ENCODE measurements at regions not wholly inside any gene's neighbourhood (a gene's known extent, or its start where the extent isn't known, plus 50 kb on each side); places are given as distances from the start of the nearest gene placed in this dataset.

DNA sequence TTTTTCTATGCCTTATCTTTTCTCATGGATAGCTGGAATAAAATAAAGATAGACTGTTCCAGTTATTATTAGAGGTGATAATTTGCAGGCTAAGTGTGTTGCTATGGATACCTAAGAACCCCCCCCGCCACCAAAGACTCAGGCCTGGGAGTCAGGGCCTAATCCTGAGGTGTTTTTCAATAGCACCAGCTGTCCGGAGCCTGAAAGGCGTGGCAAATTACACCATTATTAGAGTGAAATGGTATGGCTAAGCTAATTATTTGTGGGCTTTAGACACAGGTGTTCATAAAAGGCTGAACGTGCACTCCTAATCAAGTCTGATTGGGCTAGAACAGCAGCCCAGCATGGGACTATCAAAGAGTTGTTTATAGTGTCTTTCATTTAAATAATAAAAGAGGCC, 293.2 kb upstream of the DCC start:
- peaks cover 3% of the 10 kb centered on the region for H3K9me3 Mint-ChIP-seq
- no peak overlapping the region for H3K4me3 Mint-ChIP-seq
- no peaks in the 10 kb centered on the region for H3K4me1 Mint-ChIP-seq (ENCODE audit: low read depth)
- H3K36me3 Mint-ChIP-seq (ENCODE audit: low read depth): no peaks in the 10 kb centered on the region
- H3K27me3 Mint-ChIP-seq (ENCODE audit: low read depth): no peaks in the 10 kb centered on the region
- no peak overlapping the region for H3K27ac Mint-ChIP-seq

DNA sequence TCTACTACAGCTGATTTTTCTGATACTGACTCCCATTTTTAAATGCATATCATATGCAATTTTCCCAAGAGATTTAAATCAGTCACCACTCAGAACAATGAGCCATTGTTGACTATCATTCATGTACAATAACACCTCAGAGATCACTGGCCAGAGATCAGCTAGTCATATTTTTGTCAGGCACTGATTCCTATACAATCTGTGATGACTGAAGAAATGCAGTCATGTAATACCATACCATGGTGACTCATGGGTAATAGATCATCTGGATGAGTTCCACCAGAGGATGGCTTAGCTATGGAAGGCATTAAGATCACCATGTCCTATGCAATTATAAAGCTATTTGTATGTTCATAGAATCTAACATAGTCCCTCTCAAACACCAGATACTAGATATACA, 285.7 kb upstream of the DCC start:
- H3K9me3 Mint-ChIP-seq: no peaks in the 10 kb centered on the region
- no peak overlapping the region for H3K27ac Mint-ChIP-seq
- H3K27me3 Mint-ChIP-seq (ENCODE audit: low read depth): no peaks in the 10 kb centered on the region
- H3K4me3 Mint-ChIP-seq: no peak overlapping the region
- no peaks in the 10 kb centered on the region for H3K4me1 Mint-ChIP-seq (ENCODE audit: low read depth)
- H3K36me3 Mint-ChIP-seq (ENCODE audit: low read depth): no peaks in the 10 kb centered on the region

DNA sequence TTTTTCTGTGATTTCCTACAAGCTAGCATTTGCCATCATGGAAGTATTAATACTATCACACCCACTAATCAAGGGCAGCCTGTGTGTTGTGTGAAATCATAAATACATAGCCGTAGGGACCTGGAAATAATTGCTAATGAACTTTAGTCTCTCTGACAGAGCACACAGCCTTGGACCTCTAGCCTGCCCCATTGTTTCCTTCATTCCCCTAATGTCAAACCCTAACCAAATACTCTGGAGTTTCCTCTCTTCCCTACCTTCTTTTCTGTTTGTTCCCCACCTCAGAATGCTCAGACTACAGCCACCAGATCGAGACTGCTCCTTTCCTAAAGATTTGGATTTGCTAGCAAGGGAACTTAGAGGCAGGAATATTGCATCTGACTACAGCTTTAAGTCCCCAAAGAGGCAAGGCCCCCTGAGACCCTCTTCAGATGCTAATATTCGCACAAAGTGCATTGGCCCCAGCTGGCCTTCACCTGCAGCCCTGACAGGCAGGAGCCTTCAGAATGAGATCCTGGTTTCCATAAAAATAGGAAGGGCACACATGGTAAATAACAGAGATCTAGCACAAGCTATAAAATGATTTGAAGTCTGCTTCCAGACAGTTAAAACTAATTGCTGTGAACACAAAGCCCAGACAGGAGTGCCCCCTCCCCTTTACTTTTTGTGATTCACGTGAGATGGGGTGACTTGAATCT, 279.2 kb upstream of the DCC start:
- Mint-ChIP-seq H3K4me1 (ENCODE audit: low read depth) (no peaks in the 10 kb centered on the region), H3K4me3 (no peak overlapping the region), H3K27ac (no peak overlapping the region), H3K9me3 (peaks cover 6% of the 10 kb centered on the region), H3K27me3 (ENCODE audit: low read depth) (no peaks in the 10 kb centered on the region), H3K36me3 (ENCODE audit: low read depth) (no peaks in the 10 kb centered on the region)

DNA sequence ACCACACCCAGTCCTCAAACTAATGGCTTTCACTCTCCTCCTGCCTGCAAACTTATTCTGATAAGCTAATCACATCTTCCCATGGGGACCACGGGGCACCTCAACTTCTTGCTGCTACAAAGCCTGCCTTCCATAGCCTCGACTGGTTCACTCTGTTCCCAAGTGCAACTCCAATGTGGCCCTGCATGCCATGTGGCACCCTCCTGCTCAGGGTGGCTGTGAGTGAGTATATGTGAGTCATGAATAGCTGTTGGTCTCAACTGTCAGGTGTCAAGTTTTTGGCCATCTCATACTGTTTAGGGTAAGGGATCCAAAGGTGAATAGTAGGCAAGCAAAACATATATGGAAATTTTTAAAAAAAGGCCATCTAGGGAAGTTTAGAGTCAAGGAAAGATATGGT, 276.1 kb upstream of the DCC start:
- no peak overlapping the region for H3K27ac Mint-ChIP-seq
- peaks cover 12% of the 10 kb centered on the region for H3K9me3 Mint-ChIP-seq
- no peaks in the 10 kb centered on the region for H3K27me3 Mint-ChIP-seq (ENCODE audit: low read depth)
- H3K4me3 Mint-ChIP-seq: no peak overlapping the region
- H3K36me3 Mint-ChIP-seq (ENCODE audit: low read depth): no peaks in the 10 kb centered on the region
- no peaks in the 10 kb centered on the region for H3K4me1 Mint-ChIP-seq (ENCODE audit: low read depth)

DNA sequence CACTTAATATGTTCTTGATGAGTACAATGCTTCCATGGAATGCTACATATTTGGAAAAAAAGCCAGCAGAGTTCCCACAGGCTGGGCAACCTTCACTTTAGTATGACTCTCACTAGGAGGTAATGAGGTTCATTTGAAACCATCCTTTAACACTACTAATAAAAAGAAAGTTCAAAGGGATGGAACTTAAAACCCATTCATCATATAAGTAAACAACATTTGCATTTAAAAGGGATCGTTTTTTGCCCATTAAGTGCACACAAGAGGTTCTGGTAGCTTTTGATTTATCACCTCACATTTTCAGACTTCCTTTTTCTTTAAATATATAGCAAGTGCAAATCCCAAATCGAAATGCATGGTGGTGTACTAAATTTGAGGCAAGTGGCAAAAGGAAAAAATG, 270.8 kb upstream of the DCC start:
- no peak overlapping the region for H3K4me3 Mint-ChIP-seq
- H3K4me1 Mint-ChIP-seq (ENCODE audit: low read depth): no peaks in the 10 kb centered on the region
- no peaks in the 10 kb centered on the region for H3K36me3 Mint-ChIP-seq (ENCODE audit: low read depth)
- no peaks in the 10 kb centered on the region for H3K27me3 Mint-ChIP-seq (ENCODE audit: low read depth)
- H3K9me3 Mint-ChIP-seq: peaks cover 17% of the 10 kb centered on the region
- H3K27ac Mint-ChIP-seq: no peak overlapping the region

DNA sequence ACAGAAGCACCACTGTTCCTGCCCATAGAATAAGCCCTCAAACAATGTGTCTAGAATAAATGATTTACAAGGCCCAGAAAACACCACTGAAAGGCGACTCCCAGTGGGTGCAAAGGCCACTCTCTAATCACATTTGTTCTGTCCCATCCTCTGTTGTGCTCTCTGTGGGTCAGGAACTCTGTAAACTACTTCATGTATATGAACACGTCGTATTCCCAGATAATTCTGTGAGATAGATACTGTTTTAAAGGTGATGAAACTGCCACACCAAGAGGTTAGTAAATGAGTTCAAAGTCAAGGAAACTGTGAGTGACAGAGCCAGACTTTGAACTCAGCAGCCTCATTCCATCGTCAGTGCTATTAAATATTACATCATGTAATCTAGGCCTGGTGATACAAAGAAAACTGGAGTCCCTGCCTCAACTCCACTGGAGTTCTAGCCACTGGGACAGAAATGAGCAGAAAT, 269.7 kb upstream of the DCC start:
- peaks cover 16% of the 10 kb centered on the region for H3K9me3 Mint-ChIP-seq
- no peaks in the 10 kb centered on the region for H3K27me3 Mint-ChIP-seq (ENCODE audit: low read depth)
- H3K4me1 Mint-ChIP-seq (ENCODE audit: low read depth): no peaks in the 10 kb centered on the region
- no peak overlapping the region for H3K4me3 Mint-ChIP-seq
- no peaks in the 10 kb centered on the region for H3K36me3 Mint-ChIP-seq (ENCODE audit: low read depth)
- H3K27ac Mint-ChIP-seq: no peak overlapping the region

DNA sequence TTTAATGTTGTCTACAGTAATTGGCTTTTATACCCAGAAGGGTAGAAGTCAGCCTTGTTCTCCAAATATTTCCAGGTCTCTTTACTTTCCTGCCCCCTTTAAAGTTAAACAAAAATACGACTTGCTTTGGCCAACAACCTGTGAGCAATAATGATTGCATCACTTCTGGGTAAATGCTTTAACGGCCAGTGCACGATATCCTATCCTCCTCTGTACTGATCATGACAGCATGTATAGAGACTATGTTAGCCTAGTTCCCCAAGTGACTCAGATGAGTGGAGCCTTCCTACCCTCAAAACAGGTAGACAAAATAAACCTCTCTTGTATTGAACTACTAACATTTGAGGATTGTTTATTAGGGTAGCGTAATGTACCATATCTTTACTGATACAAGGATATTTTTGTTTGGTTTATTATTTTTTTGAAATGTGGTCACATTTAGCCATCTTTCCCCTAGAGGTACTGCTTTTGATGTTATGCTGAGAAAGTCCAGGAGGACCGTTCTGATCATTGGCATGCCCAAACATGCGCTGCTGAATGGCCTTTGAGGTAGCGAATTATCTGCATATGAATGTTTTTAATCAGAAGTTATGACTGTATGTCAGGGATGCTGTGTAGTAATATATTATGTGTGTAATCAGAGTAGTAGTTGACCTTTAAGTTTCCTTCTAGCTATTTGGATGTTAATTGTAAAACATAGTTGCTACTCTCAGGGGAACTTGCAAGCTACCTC, 262.6 kb upstream of the DCC start:
- Mint-ChIP-seq H3K4me1 (ENCODE audit: low read depth) (no peaks in the 10 kb centered on the region), H3K9me3 (no peaks in the 10 kb centered on the region), H3K27ac (no peak overlapping the region), H3K36me3 (ENCODE audit: low read depth) (no peaks in the 10 kb centered on the region), H3K4me3 (no peak overlapping the region), H3K27me3 (ENCODE audit: low read depth) (no peaks in the 10 kb centered on the region)

DNA sequence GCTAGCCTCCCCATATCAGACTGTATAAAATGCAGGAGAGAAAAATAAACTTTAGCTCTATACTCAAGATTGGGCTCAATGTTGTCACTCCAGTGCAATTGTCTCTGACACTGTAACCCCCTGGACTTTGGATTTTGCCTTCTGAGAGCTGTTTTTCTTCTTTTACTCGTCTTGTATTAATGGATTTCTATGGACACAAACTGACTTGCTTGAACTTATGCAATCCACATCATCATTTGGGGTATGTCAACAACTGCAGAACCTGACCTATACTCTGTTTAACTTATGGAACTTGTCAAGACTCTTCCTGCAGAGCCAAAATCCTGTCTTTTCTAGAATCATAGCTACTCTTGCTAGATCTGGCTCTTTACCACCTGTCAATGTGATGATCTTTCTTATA, 257.8 kb upstream of the DCC start:
- no peaks in the 10 kb centered on the region for H3K36me3 Mint-ChIP-seq (ENCODE audit: low read depth)
- H3K4me1 Mint-ChIP-seq (ENCODE audit: low read depth): no peaks in the 10 kb centered on the region
- H3K9me3 Mint-ChIP-seq: no peaks in the 10 kb centered on the region
- H3K4me3 Mint-ChIP-seq: no peak overlapping the region
- H3K27me3 Mint-ChIP-seq (ENCODE audit: low read depth): no peaks in the 10 kb centered on the region
- H3K27ac Mint-ChIP-seq: no peak overlapping the region

DNA sequence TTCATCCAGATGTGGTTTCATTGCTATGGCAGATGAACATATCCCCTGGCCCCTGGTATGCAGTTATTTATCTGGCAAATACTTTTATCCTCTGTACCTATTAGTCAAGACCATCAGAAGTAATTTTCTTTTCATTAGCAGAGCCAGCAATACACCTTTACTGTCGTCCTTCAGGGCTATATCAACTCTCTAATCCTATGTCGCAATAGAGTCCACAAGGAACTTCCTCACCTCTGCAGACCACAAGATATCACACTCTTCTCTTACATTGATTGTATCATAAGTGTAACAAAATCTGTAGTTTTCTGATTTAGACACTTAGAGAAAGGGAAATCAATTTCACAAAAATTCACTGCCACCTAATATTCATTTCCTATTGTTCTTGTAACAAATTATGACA, 252.9 kb upstream of the DCC start:
- H3K36me3 Mint-ChIP-seq (ENCODE audit: low read depth): no peaks in the 10 kb centered on the region
- H3K4me3 Mint-ChIP-seq: no peak overlapping the region
- H3K9me3 Mint-ChIP-seq: no peaks in the 10 kb centered on the region
- H3K4me1 Mint-ChIP-seq (ENCODE audit: low read depth): no peaks in the 10 kb centered on the region
- no peaks in the 10 kb centered on the region for H3K27me3 Mint-ChIP-seq (ENCODE audit: low read depth)
- no peak overlapping the region for H3K27ac Mint-ChIP-seq

DNA sequence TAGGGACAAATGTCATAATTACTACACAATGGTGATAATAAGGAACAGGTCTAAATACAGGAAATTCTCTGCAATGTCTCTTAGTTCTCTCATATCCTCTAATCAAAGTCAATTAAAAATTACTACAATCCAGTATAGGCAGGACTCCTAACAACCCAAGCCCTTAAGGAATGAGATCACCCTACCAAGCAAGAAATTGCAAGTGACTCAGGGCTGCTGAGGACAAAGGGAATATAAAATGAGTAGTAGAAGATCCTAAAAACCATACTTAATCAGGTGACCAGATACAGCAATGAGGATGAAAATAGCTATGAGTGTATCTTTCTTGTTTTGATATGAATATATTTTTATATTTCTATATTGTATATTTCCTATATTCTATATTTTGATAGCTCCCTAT, 250.0 kb upstream of the DCC start:
- no peaks in the 10 kb centered on the region for H3K27me3 Mint-ChIP-seq (ENCODE audit: low read depth)
- no peak overlapping the region for H3K27ac Mint-ChIP-seq
- H3K9me3 Mint-ChIP-seq: no peaks in the 10 kb centered on the region
- H3K36me3 Mint-ChIP-seq (ENCODE audit: low read depth): no peaks in the 10 kb centered on the region
- no peaks in the 10 kb centered on the region for H3K4me1 Mint-ChIP-seq (ENCODE audit: low read depth)
- H3K4me3 Mint-ChIP-seq: no peak overlapping the region

DNA sequence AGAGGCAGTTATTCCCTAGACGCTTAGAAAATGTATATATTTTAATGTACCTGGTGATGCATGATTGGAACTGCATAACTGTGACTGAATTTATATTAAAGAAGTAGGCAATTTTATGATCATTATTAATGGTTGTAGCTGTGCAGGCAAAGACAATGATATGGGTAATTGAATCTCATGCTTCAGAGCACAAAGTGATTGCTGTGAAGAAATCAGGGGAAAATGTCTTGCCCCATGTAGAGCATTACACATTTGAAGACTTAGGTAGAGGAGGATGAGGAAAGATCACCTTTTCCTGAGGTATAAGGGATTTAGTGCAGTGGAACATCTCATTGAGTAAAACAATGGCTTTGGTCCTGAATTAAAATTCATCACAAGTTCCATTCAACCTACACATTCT, 246.8 kb upstream of the DCC start:
- Mint-ChIP-seq H3K36me3 (ENCODE audit: low read depth) (no peaks in the 10 kb centered on the region), H3K27ac (no peak overlapping the region), H3K9me3 (no peaks in the 10 kb centered on the region), H3K27me3 (ENCODE audit: low read depth) (no peaks in the 10 kb centered on the region), H3K4me1 (ENCODE audit: low read depth) (no peaks in the 10 kb centered on the region), H3K4me3 (no peak overlapping the region)

DNA sequence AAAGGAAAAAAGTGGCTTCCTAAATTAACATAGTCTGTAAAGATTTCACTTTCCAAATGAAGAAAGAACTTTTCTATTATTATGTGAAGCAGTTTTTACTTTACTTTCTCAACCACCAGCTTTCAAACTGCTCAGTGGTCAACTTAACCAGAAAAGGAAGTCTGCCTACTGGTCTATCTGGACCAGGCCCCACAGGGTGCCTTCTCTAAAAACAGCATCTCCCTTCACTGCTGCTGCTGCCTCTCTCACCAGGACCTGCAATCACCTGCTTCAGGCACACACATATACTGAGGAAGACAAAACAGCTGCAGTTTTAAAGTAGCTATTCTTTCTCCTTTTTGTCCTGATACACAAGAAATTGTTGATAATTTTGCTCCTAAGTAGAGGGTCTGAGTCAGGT, 221.3 kb upstream of the DCC start:
- H3K4me3 Mint-ChIP-seq: no peak overlapping the region
- no peaks in the 10 kb centered on the region for H3K36me3 Mint-ChIP-seq (ENCODE audit: low read depth)
- no peaks in the 10 kb centered on the region for H3K27me3 Mint-ChIP-seq (ENCODE audit: low read depth)
- no peaks in the 10 kb centered on the region for H3K4me1 Mint-ChIP-seq (ENCODE audit: low read depth)
- no peaks in the 10 kb centered on the region for H3K9me3 Mint-ChIP-seq
- no peak overlapping the region for H3K27ac Mint-ChIP-seq

DNA sequence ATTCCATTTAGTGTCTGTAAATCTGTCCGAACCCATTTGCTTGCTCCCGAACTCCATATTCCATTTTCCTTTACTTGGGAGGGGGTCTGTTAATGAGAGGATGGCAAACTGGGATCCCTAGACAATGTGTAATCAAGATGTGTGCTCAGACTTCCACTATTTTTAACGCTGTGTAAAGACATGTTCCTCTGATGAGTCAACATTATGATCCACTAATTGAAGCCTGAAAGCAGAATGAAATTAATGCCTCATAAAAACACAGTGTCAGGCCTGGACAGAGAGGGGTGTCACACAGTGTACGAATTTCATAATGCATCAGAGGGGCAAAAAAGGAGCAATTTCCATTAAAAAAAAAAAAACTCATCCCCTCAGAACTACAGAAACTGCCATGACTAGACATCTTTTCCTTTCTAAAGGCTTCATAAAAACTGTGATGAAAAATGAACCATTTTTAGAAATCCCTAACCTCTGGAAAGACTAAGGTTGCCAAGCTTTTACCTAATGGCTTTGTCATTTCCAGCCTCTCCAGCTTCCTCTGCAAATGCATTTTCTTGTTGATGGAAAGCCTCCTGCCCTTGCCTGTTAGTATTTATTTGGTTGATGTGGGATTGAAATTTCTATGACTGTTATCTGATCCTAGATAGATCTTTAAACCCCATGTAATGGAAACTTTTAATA, 209.2 kb upstream of the DCC start:
- Mint-ChIP-seq H3K4me1 (ENCODE audit: low read depth) (no peaks in the 10 kb centered on the region), H3K27me3 (ENCODE audit: low read depth) (no peaks in the 10 kb centered on the region), H3K36me3 (ENCODE audit: low read depth) (no peaks in the 10 kb centered on the region), H3K4me3 (no peak overlapping the region), H3K27ac (no peak overlapping the region), H3K9me3 (peaks cover 7% of the 10 kb centered on the region)

DNA sequence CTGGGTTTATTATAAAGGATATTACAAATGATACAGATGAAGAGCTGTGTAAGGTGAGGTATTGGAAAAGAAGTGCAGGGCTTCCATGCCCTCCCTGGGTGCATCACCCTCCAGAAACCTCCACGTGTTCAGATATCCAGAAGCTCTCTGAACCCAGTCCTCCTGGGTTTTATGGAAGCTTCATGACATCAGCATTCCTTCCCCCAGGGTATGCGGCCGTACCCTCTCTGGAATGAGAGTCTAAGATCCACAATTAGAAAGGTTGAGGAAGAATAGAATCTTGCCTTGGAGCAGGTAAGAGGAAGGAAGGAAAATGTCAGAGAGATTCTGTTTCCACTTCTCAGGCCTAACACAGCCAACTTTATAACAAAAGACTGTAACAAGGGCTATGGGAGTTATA, 208.2 kb upstream of the DCC start:
- no peaks in the 10 kb centered on the region for H3K27me3 Mint-ChIP-seq (ENCODE audit: low read depth)
- H3K36me3 Mint-ChIP-seq (ENCODE audit: low read depth): no peaks in the 10 kb centered on the region
- H3K9me3 Mint-ChIP-seq: peaks cover 11% of the 10 kb centered on the region
- H3K4me3 Mint-ChIP-seq: no peak overlapping the region
- H3K4me1 Mint-ChIP-seq (ENCODE audit: low read depth): no peaks in the 10 kb centered on the region
- H3K27ac Mint-ChIP-seq: no peak overlapping the region

DNA sequence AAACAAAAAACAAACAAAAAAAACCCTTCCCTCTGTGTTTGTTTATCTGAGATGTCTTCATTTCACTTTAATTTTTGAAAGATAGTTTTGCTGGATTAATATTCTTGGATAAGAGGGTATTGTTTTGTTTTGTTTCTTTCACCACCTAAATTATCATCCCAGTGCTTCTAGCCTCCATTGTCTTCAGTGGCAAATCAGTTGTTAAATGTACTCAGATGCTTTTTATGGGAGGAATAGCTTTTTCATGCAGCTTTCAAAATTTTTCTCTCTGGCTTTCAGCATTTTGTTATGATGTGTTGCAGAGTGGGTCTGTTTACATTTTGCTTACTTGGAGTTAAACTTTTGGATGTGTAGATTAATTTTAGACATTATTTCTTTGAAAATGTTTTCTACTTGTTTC, 203.5 kb upstream of the DCC start:
- Mint-ChIP-seq H3K4me1 (ENCODE audit: low read depth) (no peaks in the 10 kb centered on the region), H3K27ac (no peak overlapping the region), H3K4me3 (no peak overlapping the region), H3K9me3 (peaks cover 19% of the 10 kb centered on the region), H3K27me3 (ENCODE audit: low read depth) (no peaks in the 10 kb centered on the region), H3K36me3 (ENCODE audit: low read depth) (no peaks in the 10 kb centered on the region)
